K562 (cell line): ENCODE measurements at regions not wholly inside any gene's neighbourhood (a gene's known extent, or its start where the extent isn't known, plus 50 kb on each side); places are given as distances from the start of the nearest gene placed in this dataset.

Experiments used
- ATAC-seq: fragments of 200-7000 bp; cut with Tn5 transposase; 3 replicates; pipeline ENCODE4 v1.9.1; 2020; ENCODE audit warnings: moderate library complexity
- BruUV-seq: library from RNA; stranded (reverse); fragments of 400-500 nt; replicated peaks from 2 replicates; lab custom pipeline; 2021; lab: Mats Ljungman, UMichigan
- CTCF ChIA-PET: fragments of 300-600 bp; formaldehyde crosslinking; extraction: SDS; loops from one replicate; lab custom pipeline; 2021; ENCODE audit warnings: low intra/inter-chr PET ratio; lab: Yijun Ruan, JAX
- POLR2A ChIA-PET: fragments of 300-600, 350-650 bp; sonication (Branson Sonifier 250); formaldehyde crosslinking; extraction: SDS; loops from one replicate; lab custom pipeline; 2021; ENCODE audit warnings: antibody characterized with exemption, inconsistent platforms; lab: Yijun Ruan, JAX
- DNase-seq, 4 experiments: peaks; one replicate each; pipeline versions ENCODE4 v3.0.0 to v3.0.0-alpha.2; 2011 to 2018; ENCODE audit warnings: low spot score in 3 of 4, mixed read lengths in 3 of 4; ENCODE audit errors: extremely low read depth in 1 of 4
- FAIRE-seq: peaks from 2 replicates; lab custom pipeline; 2011; peaks lifted over from hg19 to GRCh38; lab: Jason Lieb, UNC
- H2AFZ ChIP-seq: 2 replicates; pipeline ENCODE4 v1.6.0; 2011; ENCODE audit warnings: low read depth, low read length, control low read depth, inconsistent platforms
- H3K27ac ChIP-seq: fragments of 200-600 bp; 3 replicates; pipeline ENCODE4 v1.8.0; 2011; ENCODE audit warnings: low read depth, mild to moderate bottlenecking, control low read depth, inconsistent platforms, low read length, moderate library complexity, mixed read lengths; ENCODE audit errors: extremely low read depth
- H3K27me3 ChIP-seq, 2 experiments: fragments of 300-600 bp in 1 of 2; 2 replicates in 1 of 2; 3 replicates in 1 of 2; pipeline versions ENCODE4 v1.6.0 to v1.8.0; 2011; ENCODE audit warnings: inconsistent platforms in 2 of 2, low read length in 2 of 2, mild to moderate bottlenecking in 1 of 2, mixed read lengths in 1 of 2, moderate library complexity in 1 of 2; ENCODE audit not compliant: control insufficient read depth in 2 of 2, insufficient read depth in 2 of 2
- H3K36me3 ChIP-seq: fragments of 300-600 bp; 3 replicates; pipeline ENCODE4 v1.8.0; 2011; ENCODE audit warnings: mild to moderate bottlenecking, low read length, inconsistent platforms; ENCODE audit not compliant: control insufficient read depth, insufficient read depth
- H3K4me1 ChIP-seq, 2 experiments: fragments of 200-600 bp in 1 of 2; replicated peaks in 1 of 2; 2 replicates in 1 of 2; 3 replicates in 1 of 2; pipeline versions ENCODE4 v1.5.1 to v1.8.0; 2011; ENCODE audit warnings: inconsistent platforms in 2 of 2, low read length in 2 of 2, mild to moderate bottlenecking in 1 of 2, mixed read lengths in 1 of 2, moderate library complexity in 1 of 2; ENCODE audit not compliant: control insufficient read depth in 2 of 2, insufficient read depth in 2 of 2
- H3K4me2 ChIP-seq: 2 replicates; pipeline ENCODE4 v1.6.1; 2011; ENCODE audit warnings: low read length, control low read depth, inconsistent platforms, mixed read lengths; ENCODE audit not compliant: insufficient read depth
- H3K4me3 ChIP-seq: fragments of 200-600 bp; sonication (generic), shearing (Covaris generic); 2 replicates; pipeline ENCODE4 v1.5.1; 2016; ENCODE audit warnings: control low read depth, inconsistent platforms
- H3K79me2 ChIP-seq: fragments of 200-600 bp; 3 replicates; pipeline ENCODE4 v1.8.0; 2011; ENCODE audit warnings: low read length, inconsistent platforms; ENCODE audit not compliant: control insufficient read depth, insufficient read depth
- H3K9ac ChIP-seq, 2 experiments: 2 replicates each; pipeline versions ENCODE4 v1.6.0 to v1.6.1; 2011; ENCODE audit warnings: low read depth in 2 of 2, low read length in 2 of 2, control low read depth in 1 of 2, inconsistent platforms in 1 of 2, mild to moderate bottlenecking in 1 of 2, mixed read lengths in 1 of 2; ENCODE audit not compliant: insufficient read depth in 1 of 2
- H3K9me1 ChIP-seq: one replicate; pipeline ENCODE4 v1.6.0; 2011; ENCODE audit warnings: inconsistent platforms, mild to moderate bottlenecking, low read length, moderate library complexity; ENCODE audit not compliant: control insufficient read depth, insufficient read depth
- H3K9me3 ChIP-seq: replicated peaks from 2 replicates; pipeline ENCODE4 v1.5.1; 2011; ENCODE audit warnings: low read depth, low read length, inconsistent platforms; ENCODE audit not compliant: control insufficient read depth, insufficient read depth
- H4K20me1 ChIP-seq: replicated peaks from 2 replicates; pipeline ENCODE4 v1.6.1; 2011; ENCODE audit warnings: low read length, inconsistent platforms, mixed read lengths; ENCODE audit not compliant: control insufficient read depth, insufficient read depth
- ADNP ChIP-seq: fragments of 200-800 bp; sonication (Bioruptor generic); IDR thresholded peaks from 2 replicates; pipeline ENCODE4 v1.6.1; 2016; ENCODE audit warnings: missing genetic modification characterization, missing compliant biosample characterization
- BCL6 ChIP-seq: fragments of 250-450 bp; sonication (Bioruptor Pico); IDR thresholded peaks from 2 replicates; pipeline ENCODE4 v1.4.0; 2020
- CC2D1A ChIP-seq: fragments of 450-650 bp; IDR thresholded peaks from 2 replicates; pipeline ENCODE4 v1.6.1; 2017; ENCODE audit warnings: mild to moderate bottlenecking
- GATAD2B ChIP-seq: fragments of 450-650 bp; IDR thresholded peaks from 2 replicates; pipeline ENCODE4 v1.6.1; 2017; ENCODE audit warnings: mild to moderate bottlenecking, borderline replicate concordance
- MYC ChIP-seq, 2 experiments: fragments of 250-450 bp in 1 of 2; sonication (Bioruptor Pico) in 1 of 2; IDR thresholded peaks; 2 replicates each; pipeline versions ENCODE4 v1.5.1 to v1.6.1; 2012 to 2021; ENCODE audit warnings: low read depth in 2 of 2, borderline replicate concordance in 1 of 2, improper control_type of control experiment in 1 of 2, low read length in 1 of 2, mild to moderate bottlenecking in 1 of 2, moderate library complexity in 1 of 2
- POLR2AphosphoS5 ChIP-seq: IDR thresholded peaks from 2 replicates; pipeline ENCODE4 v1.6.1; 2011; ENCODE audit warnings: mild to moderate bottlenecking, low read depth, low read length, moderate library complexity; ENCODE audit not compliant: control insufficient read depth, insufficient read depth
- RB1 ChIP-seq: fragments of 450-650 bp; IDR thresholded peaks from 2 replicates; pipeline ENCODE4 v1.6.1; 2017; ENCODE audit warnings: low read depth, mild to moderate bottlenecking
- RBBP5 ChIP-seq: fragments of 200-600 bp; sonication (generic); IDR thresholded peaks from 2 replicates; pipeline ENCODE4 v1.6.1; 2012; ENCODE audit warnings: borderline replicate concordance, mild to moderate bottlenecking, low read length, control low read depth, inconsistent platforms; ENCODE audit not compliant: insufficient read depth, poor library complexity, severe bottlenecking
- RBFOX2 ChIP-seq: fragments of 200-400 bp; formaldehyde crosslinking; IDR thresholded peaks from 2 replicates; pipeline ENCODE4 v1.6.1; 2017; ENCODE audit warnings: low read depth, mild to moderate bottlenecking, low read length, moderate library complexity
- SMARCA5 ChIP-seq: fragments of 450-650 bp; IDR thresholded peaks from 2 replicates; pipeline ENCODE4 v1.6.1; 2016
- TEAD1 ChIP-seq, 2 experiments: fragments of 450-650 bp in 1 of 2; sonication (generic) in 1 of 2; formaldehyde crosslinking; IDR thresholded peaks; 2 replicates each; pipeline versions ENCODE4 v1.4.0 to v1.8.0; 2020 to 2022; ENCODE audit warnings: mild to moderate bottlenecking in 2 of 2, missing genetic modification reagents in 1 of 2
- ZNF263 ChIP-seq: sonication (generic); formaldehyde crosslinking; IDR thresholded peaks from 2 replicates; pipeline ENCODE4 v1.8.0; 2022; ENCODE audit warnings: mild to moderate bottlenecking, missing genetic modification reagents, borderline replicate concordance
- ZNF76 ChIP-seq: fragments of 250-450 bp; sonication (Bioruptor Pico); IDR thresholded peaks from 2 replicates; pipeline ENCODE4 v1.4.0; 2020; ENCODE audit warnings: mild to moderate bottlenecking, moderate library complexity, borderline replicate concordance
- WGBS: fragments of 100-300 bp; shearing (Covaris generic); methylation state at CpG from one replicate; pipeline ENCODE4 v1.1.6; 2016; ENCODE audit warnings: low coverage, mixed read lengths; ENCODE audit not compliant: insufficient coverage; ENCODE audit errors: missing lambda C conversion rate; 5-methylcytosine and 5-hydroxymethylcytosine counted together
- in situ Hi-C: fragments of 300-500 bp; cut with MboI; formaldehyde crosslinking; loops from 4 replicates; pipeline ENCODE4 v1.15.0; 2018; ENCODE audit warnings: inconsistent platforms, mixed read lengths
- intact Hi-C: fragments of 100-400 bp; cut with micrococcal nuclease; formaldehyde crosslinking; loops from 2 replicates; pipeline ENCODE4 v1.14.2; 2022
- TF ChIP-seq, protein P1 (sequence below): sonication (generic); formaldehyde crosslinking; IDR thresholded peaks from 2 replicates; pipeline ENCODE4 v1.8.0; 2022; ENCODE audit warnings: mild to moderate bottlenecking, missing genetic modification reagents
- TF ChIP-seq, protein P2 (sequence below): fragments of 150-350 bp; conservative IDR thresholded peaks from 2 replicates; pipeline ENCODE4 v1.6.1; 2014; ENCODE audit warnings: low read length
- TF ChIP-seq, protein P3 (sequence below): fragments of 250-450 bp; sonication (Bioruptor Pico); IDR thresholded peaks from 2 replicates; pipeline ENCODE4 v1.4.0; 2020
- TF ChIP-seq, protein P4 (sequence below): sonication (generic); formaldehyde crosslinking; IDR thresholded peaks from 2 replicates; pipeline ENCODE4 v1.8.0; 2022; ENCODE audit warnings: mild to moderate bottlenecking, low read depth, missing genetic modification reagents

DNA sequence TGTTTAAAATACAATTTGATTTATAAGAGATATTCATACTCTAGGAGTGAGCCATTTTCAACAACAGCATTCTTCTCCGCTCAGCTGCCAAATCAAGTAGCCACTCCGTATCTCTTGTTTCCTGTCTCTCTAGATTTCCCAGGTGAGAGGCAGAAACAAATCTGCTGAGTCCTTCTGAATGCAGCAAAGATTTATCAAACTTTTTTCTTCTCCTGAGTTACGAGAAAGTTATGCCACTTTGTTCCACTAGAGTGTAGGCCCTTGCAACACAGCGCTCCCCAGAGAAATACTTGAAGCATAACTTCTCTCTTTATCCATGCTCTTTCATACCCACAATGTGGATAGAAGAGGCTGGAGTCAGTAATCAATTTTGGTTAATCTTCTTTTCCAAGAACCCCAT lies 1960.8 kb downstream of the OLFM4 start:
- no peaks in the 10 kb centered on the region for H3K79me2 ChIP-seq
- intact Hi-C loops: no loop called here
- no peaks in the 10 kb centered on the region for H3K27me3 ChIP-seq
- no peak for ATAC-seq
- FAIRE-seq: no peak
- H4K20me1 ChIP-seq: no peaks in the 10 kb centered on the region
- no peak overlapping the region for H2AFZ ChIP-seq
- no peak overlapping the region for H3K4me2 ChIP-seq
- no peak overlapping the region for H3K9ac ChIP-seq
- no peaks in the 10 kb centered on the region for H3K9me1 ChIP-seq
- no peaks in the 10 kb centered on the region for H3K9me3 ChIP-seq
- CTCF ChIA-PET: no interaction called here
- no peak overlapping the region for H3K4me3 ChIP-seq
- 2% methylated on average over 4 of the region's 4 CpGs for WGBS
- POLR2A ChIA-PET: no interaction called here
- H3K36me3 ChIP-seq: no peaks in the 10 kb centered on the region
- BruUV-seq: no TSS peak
- no peak for DNase-seq
- no peaks in the 10 kb centered on the region for H3K4me1 ChIP-seq
- no peak overlapping the region for H3K27ac ChIP-seq
- in situ Hi-C loops: no loop called here
- no peak for TF ChIP-seq MYC (IDR thresholded peaks at IDR 0.05; ENCODE audit: low read depth, low read length)
- TF ChIP-seq MYC (CRISPR knock-in tag; IDR thresholded peaks at IDR 0.05; ENCODE audit: borderline replicate concordance, low read depth): no peak
- no peak for TF ChIP-seq ZNF263 (CRISPR knock-in tag)
- TF ChIP-seq RB1: no peak
- no peak for TF ChIP-seq ZNF76 (CRISPR knock-in tag)
- TF ChIP-seq CC2D1A: no peak
- TF ChIP-seq, protein P1, sequence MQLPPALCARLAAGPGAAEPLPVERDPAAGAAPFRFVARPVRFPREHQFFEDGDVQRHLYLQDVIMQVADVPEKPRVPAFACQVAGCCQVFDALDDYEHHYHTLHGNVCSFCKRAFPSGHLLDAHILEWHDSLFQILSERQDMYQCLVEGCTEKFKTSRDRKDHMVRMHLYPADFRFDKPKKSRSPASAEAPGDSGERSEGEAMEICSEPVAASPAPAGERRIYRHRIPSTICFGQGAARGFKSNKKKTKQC (CRISPR knock-in tag): no peak
- no peak for TF ChIP-seq TEAD1 (CRISPR knock-in tag; IDR thresholded peaks at IDR 0.05)
- no peak for TF ChIP-seq GATAD2B
- TF ChIP-seq RBFOX2: no peak
- no peak for TF ChIP-seq SMARCA5
- TF ChIP-seq ADNP: no peak
- TF ChIP-seq, protein P2, sequence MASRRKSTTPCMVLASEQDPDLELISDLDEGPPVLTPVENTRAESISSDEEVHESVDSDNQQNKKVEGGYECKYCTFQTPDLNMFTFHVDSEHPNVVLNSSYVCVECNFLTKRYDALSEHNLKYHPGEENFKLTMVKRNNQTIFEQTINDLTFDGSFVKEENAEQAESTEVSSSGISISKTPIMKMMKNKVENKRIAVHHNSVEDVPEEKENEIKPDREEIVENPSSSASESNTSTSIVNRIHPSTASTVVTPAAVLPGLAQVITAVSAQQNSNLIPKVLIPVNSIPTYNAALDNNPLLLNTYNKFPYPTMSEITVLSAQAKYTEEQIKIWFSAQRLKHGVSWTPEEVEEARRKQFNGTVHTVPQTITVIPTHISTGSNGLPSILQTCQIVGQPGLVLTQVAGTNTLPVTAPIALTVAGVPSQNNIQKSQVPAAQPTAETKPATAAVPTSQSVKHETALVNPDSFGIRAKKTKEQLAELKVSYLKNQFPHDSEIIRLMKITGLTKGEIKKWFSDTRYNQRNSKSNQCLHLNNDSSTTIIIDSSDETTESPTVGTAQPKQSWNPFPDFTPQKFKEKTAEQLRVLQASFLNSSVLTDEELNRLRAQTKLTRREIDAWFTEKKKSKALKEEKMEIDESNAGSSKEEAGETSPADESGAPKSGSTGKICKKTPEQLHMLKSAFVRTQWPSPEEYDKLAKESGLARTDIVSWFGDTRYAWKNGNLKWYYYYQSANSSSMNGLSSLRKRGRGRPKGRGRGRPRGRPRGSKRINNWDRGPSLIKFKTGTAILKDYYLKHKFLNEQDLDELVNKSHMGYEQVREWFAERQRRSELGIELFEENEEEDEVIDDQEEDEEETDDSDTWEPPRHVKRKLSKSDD: no peak
- TF ChIP-seq RBBP5: no peak
- TF ChIP-seq, protein P3, sequence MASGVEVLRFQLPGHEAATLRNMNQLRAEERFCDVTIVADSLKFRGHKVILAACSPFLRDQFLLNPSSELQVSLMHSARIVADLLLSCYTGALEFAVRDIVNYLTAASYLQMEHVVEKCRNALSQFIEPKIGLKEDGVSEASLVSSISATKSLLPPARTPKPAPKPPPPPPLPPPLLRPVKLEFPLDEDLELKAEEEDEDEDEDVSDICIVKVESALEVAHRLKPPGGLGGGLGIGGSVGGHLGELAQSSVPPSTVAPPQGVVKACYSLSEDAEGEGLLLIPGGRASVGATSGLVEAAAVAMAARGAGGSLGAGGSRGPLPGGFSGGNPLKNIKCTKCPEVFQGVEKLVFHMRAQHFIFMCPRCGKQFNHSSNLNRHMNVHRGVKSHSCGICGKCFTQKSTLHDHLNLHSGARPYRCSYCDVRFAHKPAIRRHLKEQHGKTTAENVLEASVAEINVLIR (CRISPR knock-in tag): no peak
- TF ChIP-seq, protein P4, sequence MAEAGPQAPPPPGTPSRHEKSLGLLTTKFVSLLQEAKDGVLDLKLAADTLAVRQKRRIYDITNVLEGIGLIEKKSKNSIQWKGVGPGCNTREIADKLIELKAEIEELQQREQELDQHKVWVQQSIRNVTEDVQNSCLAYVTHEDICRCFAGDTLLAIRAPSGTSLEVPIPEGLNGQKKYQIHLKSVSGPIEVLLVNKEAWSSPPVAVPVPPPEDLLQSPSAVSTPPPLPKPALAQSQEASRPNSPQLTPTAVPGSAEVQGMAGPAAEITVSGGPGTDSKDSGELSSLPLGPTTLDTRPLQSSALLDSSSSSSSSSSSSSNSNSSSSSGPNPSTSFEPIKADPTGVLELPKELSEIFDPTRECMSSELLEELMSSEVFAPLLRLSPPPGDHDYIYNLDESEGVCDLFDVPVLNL (CRISPR knock-in tag): no peak
- TF ChIP-seq POLR2AphosphoS5: no peak
- TF ChIP-seq BCL6: no peak
